ENCODE measurements at regions not wholly inside any gene's neighbourhood (a gene's known extent, or its start where the extent isn't known, plus 50 kb on each side); places are given as distances from the start of the nearest gene placed in this dataset.

- TF ChIP-seq CTCF (IDR thresholded peaks at IDR 0.05; ENCODE audit: low read depth, low read length), result no peak
- TF ChIP-seq EZH2phosphoT487 (IDR thresholded peaks at IDR 0.05; ENCODE audit: low read depth), result no peak
- no peaks in the 10 kb centered on the region for H4K20me1 ChIP-seq (ENCODE audit: insufficient read depth, low read length)
- H3K4me1 ChIP-seq (ENCODE audit: low read length), result no peaks in the 10 kb centered on the region
- H2AFZ ChIP-seq (ENCODE audit: low read depth, low read length), result no peak overlapping the region
- H3K79me2 ChIP-seq (ENCODE audit: low read length), result no peaks in the 10 kb centered on the region
- H3K9me3 ChIP-seq (ENCODE audit: insufficient read depth, low read length), result no peaks in the 10 kb centered on the region
- H3K4me2 ChIP-seq (ENCODE audit: low read length), result no peak overlapping the region
- H3K27me3 ChIP-seq (ENCODE audit: low read depth, low read length), result no peaks in the 10 kb centered on the region
- no peak overlapping the region for H3K27ac ChIP-seq (ENCODE audit: low read length)
- no peak overlapping the region for H3K4me3 ChIP-seq (ENCODE audit: low read length)
- H3K9ac ChIP-seq (ENCODE audit: low read length), result no peak overlapping the region
- H3K36me3 ChIP-seq (replicated peaks; ENCODE audit: low read depth, low read length), result no peaks in the 10 kb centered on the region
These were observed 280.9 kb upstream of the FANCL start for GRCh38 chr2:58521803-58522554.

GRCh38 chr2:58520903-58521302, 279.8 kb upstream of the FANCL start:
- Histone ChIP-seq H3K4me2 (ENCODE audit: low read length) (no peak overlapping the region), H3K79me2 (ENCODE audit: low read length) (no peaks in the 10 kb centered on the region), H4K20me1 (ENCODE audit: insufficient read depth, low read length) (no peaks in the 10 kb centered on the region), H3K27ac (ENCODE audit: low read length) (no peak overlapping the region), H3K27me3 (ENCODE audit: low read depth, low read length) (no peaks in the 10 kb centered on the region), H2AFZ (ENCODE audit: low read depth, low read length) (no peak overlapping the region), H3K36me3 (replicated peaks; ENCODE audit: low read depth, low read length) (no peaks in the 10 kb centered on the region), H3K4me1 (ENCODE audit: low read length) (peaks cover 6% of the 10 kb centered on the region), H3K9me3 (ENCODE audit: insufficient read depth, low read length) (no peaks in the 10 kb centered on the region), H3K9ac (ENCODE audit: low read length) (no peak overlapping the region), H3K4me3 (ENCODE audit: low read length) (no peak overlapping the region)
- no peak for TF ChIP-seq EZH2phosphoT487 (IDR thresholded peaks at IDR 0.05; ENCODE audit: low read depth)
- no peak for TF ChIP-seq CTCF (IDR thresholded peaks at IDR 0.05; ENCODE audit: low read depth, low read length)

GRCh38 chr2:58517881-58518280, 276.8 kb upstream of the FANCL start:
- H3K27ac ChIP-seq (ENCODE audit: low read length), result no peak overlapping the region
- H3K27me3 ChIP-seq (ENCODE audit: low read depth, low read length), result no peaks in the 10 kb centered on the region
- no peak overlapping the region for H3K4me3 ChIP-seq (ENCODE audit: low read length)
- H3K9ac ChIP-seq (ENCODE audit: low read length), result no peak overlapping the region
- no peaks in the 10 kb centered on the region for H3K79me2 ChIP-seq (ENCODE audit: low read length)
- no peaks in the 10 kb centered on the region for H4K20me1 ChIP-seq (ENCODE audit: insufficient read depth, low read length)
- H3K4me1 ChIP-seq (ENCODE audit: low read length), result peaks cover 8% of the 10 kb centered on the region
- H3K36me3 ChIP-seq (replicated peaks; ENCODE audit: low read depth, low read length), result no peaks in the 10 kb centered on the region
- H2AFZ ChIP-seq (ENCODE audit: low read depth, low read length), result no peak overlapping the region
- H3K4me2 ChIP-seq (ENCODE audit: low read length), result no peak overlapping the region
- no peaks in the 10 kb centered on the region for H3K9me3 ChIP-seq (ENCODE audit: insufficient read depth, low read length)
- no peak for TF ChIP-seq EZH2phosphoT487 (IDR thresholded peaks at IDR 0.05; ENCODE audit: low read depth)
- TF ChIP-seq CTCF (IDR thresholded peaks at IDR 0.05; ENCODE audit: low read depth, low read length), result no peak

GRCh38 chr2:58516695-58517094, 275.6 kb upstream of the FANCL start:
- Histone ChIP-seq H3K4me1 (ENCODE audit: low read length) (peaks cover 8% of the 10 kb centered on the region), H3K27ac (ENCODE audit: low read length) (no peak overlapping the region), H3K79me2 (ENCODE audit: low read length) (no peaks in the 10 kb centered on the region), H3K27me3 (ENCODE audit: low read depth, low read length) (no peaks in the 10 kb centered on the region), H3K36me3 (replicated peaks; ENCODE audit: low read depth, low read length) (no peaks in the 10 kb centered on the region), H3K9ac (ENCODE audit: low read length) (no peak overlapping the region), H3K4me2 (ENCODE audit: low read length) (no peak overlapping the region), H3K9me3 (ENCODE audit: insufficient read depth, low read length) (no peaks in the 10 kb centered on the region), H3K4me3 (ENCODE audit: low read length) (no peak overlapping the region), H2AFZ (ENCODE audit: low read depth, low read length) (peak overlapping the region; percentile 22; the same call in 1 of the 2 replicates), H4K20me1 (ENCODE audit: insufficient read depth, low read length) (no peaks in the 10 kb centered on the region)
- TF ChIP-seq CTCF (IDR thresholded peaks at IDR 0.05; ENCODE audit: low read depth, low read length) (no peak), EZH2phosphoT487 (IDR thresholded peaks at IDR 0.05; ENCODE audit: low read depth) (no peak)

All from OCI-LY3 (cell line).